Natural killer cell (primary cell): ENCODE measurements at regions not wholly inside any gene's neighbourhood (a gene's known extent, or its start where the extent isn't known, plus 50 kb on each side); places are given as distances from the start of the nearest gene placed in this dataset.

ENCODE experiments used
- ATAC-seq, 3 donors: fragments of 150-1000 bp in 2 of 3; fragments of 200-7000 bp in 1 of 3; cut with Tn5 transposase; 1 replicate in 1 of 3; 2 replicates in 2 of 3; pipeline ENCODE4 v1.10.0; 2021; ENCODE audit warnings: mild to moderate bottlenecking in 2 of 3, moderate library complexity in 2 of 3
- DNase-seq, 2 donors: peaks; one replicate each; pipeline versions ENCODE4 v3.0.0 to v3.0.0-alpha.2; 2013 to 2021; ENCODE audit warnings: mixed read lengths in 1 of 2
- H3K27ac ChIP-seq: one replicate; pipeline ENCODE4 v1.5.1; 2013; ENCODE audit warnings: mild to moderate bottlenecking, low read length
- H3K27me3 ChIP-seq: one replicate; pipeline ENCODE4 v1.6.1; 2013; ENCODE audit warnings: low read length; ENCODE audit not compliant: control insufficient read depth, insufficient read depth
- H3K36me3 ChIP-seq: one replicate; pipeline ENCODE4 v1.6.1; 2013; ENCODE audit warnings: low read length; ENCODE audit not compliant: control insufficient read depth, insufficient read depth
- H3K4me1 ChIP-seq: one replicate; pipeline ENCODE4 v1.6.1; 2013; ENCODE audit warnings: low read length; ENCODE audit not compliant: control insufficient read depth, insufficient read depth
- H3K4me3 ChIP-seq: one replicate; pipeline ENCODE4 v1.5.1; 2013; ENCODE audit warnings: low read length
- H3K9me3 ChIP-seq: one replicate; pipeline ENCODE4 v1.6.1; 2013; ENCODE audit warnings: low read length; ENCODE audit not compliant: control insufficient read depth, insufficient read depth
- H3K27ac Mint-ChIP-seq, 2 donors: one replicate each; pipeline ENCODE4 v1.8.0; 2022; ENCODE audit warnings: mild to moderate bottlenecking in 2 of 2, mixed read lengths in 2 of 2, moderate library complexity in 1 of 2
- H3K27me3 Mint-ChIP-seq, 2 donors: one replicate each; pipeline ENCODE4 v1.8.0; 2022; ENCODE audit warnings: low read depth in 2 of 2, mixed read lengths in 2 of 2
- H3K36me3 Mint-ChIP-seq: one replicate; pipeline ENCODE4 v1.8.0; 2022; ENCODE audit warnings: mixed read lengths
- H3K4me1 Mint-ChIP-seq, 2 donors: one replicate each; pipeline ENCODE4 v1.8.0; 2022; ENCODE audit warnings: mixed read lengths in 2 of 2
- H3K4me3 Mint-ChIP-seq: one replicate; pipeline ENCODE4 v1.8.0; 2022; ENCODE audit warnings: mild to moderate bottlenecking, moderate library complexity, mixed read lengths
- H3K9me3 Mint-ChIP-seq, 2 donors: one replicate each; pipeline ENCODE4 v1.8.0; 2022; ENCODE audit warnings: mixed read lengths in 2 of 2
- WGBS: methylation state at CpG from one replicate; pipeline ENCODE4 v1.1.7; 2013; ENCODE audit warnings: missing lambda C conversion rate; ENCODE audit not compliant: insufficient coverage; 5-methylcytosine and 5-hydroxymethylcytosine counted together
- intact Hi-C: fragments of 100-400 bp; cut with micrococcal nuclease; formaldehyde crosslinking; loops from one replicate; pipeline ENCODE4 v1.14.2; 2022
- TF ChIP-seq, protein P1 (sequence below): fragments of 200-600 bp; IDR thresholded peaks from one replicate; pipeline ENCODE4 v1.8.0; 2022; ENCODE audit warnings: antibody characterized with exemption

GRCh38 chr6:146915671-146916127 is 288.5 kb upstream of the STXBP5 start:
- no peak overlapping the region for H3K27ac Mint-ChIP-seq
- H3K4me3 ChIP-seq = no peak overlapping the region

DNA sequence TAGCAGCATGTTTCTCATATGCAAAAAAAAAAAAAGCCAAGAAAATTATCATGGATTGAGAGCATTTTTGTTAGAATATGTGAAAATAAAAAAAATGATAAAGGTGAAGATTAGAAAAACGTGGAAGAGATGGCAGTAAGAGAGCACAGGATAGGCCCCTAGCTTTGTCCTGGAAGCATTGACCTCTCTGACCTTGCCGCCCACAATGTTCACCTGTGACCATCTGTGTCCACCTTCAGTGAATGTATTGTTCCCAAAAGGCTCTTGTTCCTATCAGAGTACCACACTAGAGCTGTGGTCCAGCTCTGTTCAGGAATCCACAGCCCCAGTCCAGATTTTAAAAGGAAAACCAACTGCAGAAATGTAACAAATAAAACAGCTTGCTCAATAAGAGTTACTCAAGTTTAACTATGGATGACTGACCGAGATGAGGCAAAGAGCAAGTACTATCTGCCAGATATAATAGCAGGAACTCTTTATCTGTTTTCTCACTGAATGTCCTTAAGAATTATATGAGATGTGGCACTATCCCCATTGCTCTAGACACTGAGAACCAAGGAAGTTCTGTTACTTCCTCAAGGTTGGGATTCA is 287.7 kb upstream of the STXBP5 start:
- 88% methylated on average over 3 of the region's 3 CpGs for WGBS
- TF ChIP-seq, protein P1, sequence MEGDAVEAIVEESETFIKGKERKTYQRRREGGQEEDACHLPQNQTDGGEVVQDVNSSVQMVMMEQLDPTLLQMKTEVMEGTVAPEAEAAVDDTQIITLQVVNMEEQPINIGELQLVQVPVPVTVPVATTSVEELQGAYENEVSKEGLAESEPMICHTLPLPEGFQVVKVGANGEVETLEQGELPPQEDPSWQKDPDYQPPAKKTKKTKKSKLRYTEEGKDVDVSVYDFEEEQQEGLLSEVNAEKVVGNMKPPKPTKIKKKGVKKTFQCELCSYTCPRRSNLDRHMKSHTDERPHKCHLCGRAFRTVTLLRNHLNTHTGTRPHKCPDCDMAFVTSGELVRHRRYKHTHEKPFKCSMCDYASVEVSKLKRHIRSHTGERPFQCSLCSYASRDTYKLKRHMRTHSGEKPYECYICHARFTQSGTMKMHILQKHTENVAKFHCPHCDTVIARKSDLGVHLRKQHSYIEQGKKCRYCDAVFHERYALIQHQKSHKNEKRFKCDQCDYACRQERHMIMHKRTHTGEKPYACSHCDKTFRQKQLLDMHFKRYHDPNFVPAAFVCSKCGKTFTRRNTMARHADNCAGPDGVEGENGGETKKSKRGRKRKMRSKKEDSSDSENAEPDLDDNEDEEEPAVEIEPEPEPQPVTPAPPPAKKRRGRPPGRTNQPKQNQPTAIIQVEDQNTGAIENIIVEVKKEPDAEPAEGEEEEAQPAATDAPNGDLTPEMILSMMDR = no peak
- Mint-ChIP-seq H3K36me3 (no peaks in the 10 kb centered on the region), H3K27me3 (peaks cover 4 to 21% of the 10 kb centered on the region in 2 donors), H3K4me1 (peaks cover 0 to 5% of the 10 kb centered on the region in 2 donors), H3K27ac (no peak overlapping the region), H3K9me3 (no peaks in the 10 kb centered on the region), H3K4me3 (no peak overlapping the region)
- Histone ChIP-seq H3K4me3 (no peak overlapping the region), H3K4me1 (no peaks in the 10 kb centered on the region), H3K9me3 (no peaks in the 10 kb centered on the region), H3K27me3 (no peaks in the 10 kb centered on the region), H3K27ac (no peak overlapping the region), H3K36me3 (no peaks in the 10 kb centered on the region)
- intact Hi-C loops = no loop called here
- no peak for ATAC-seq
- no peak for DNase-seq

More at GRCh38 chr6:146915671-146916127, 288.5 kb upstream of the STXBP5 start:
- peaks cover 0 to 5% of the 10 kb centered on the region in 2 donors for H3K4me1 Mint-ChIP-seq
- intact Hi-C loops = no loop called here
- Histone ChIP-seq H3K9me3 (no peaks in the 10 kb centered on the region), H3K27ac (no peak overlapping the region), H3K4me1 (no peaks in the 10 kb centered on the region), H3K27me3 (no peaks in the 10 kb centered on the region), H3K36me3 (no peaks in the 10 kb centered on the region)
- no peaks in the 10 kb centered on the region for H3K9me3 Mint-ChIP-seq
- no peak overlapping the region for H3K4me3 Mint-ChIP-seq
- DNase-seq (no peak), ATAC-seq (no peak)
- TF ChIP-seq, protein P1 = no peak
- H3K27me3 Mint-ChIP-seq = peaks cover 4 to 21% of the 10 kb centered on the region in 2 donors
- no peaks in the 10 kb centered on the region for H3K36me3 Mint-ChIP-seq

- TF ChIP-seq, protein P1 = no peak
- Mint-ChIP-seq H3K27ac (no peak overlapping the region), H3K4me1 (peaks cover 0 to 5% of the 10 kb centered on the region in 2 donors), H3K9me3 (peaks cover 0 to 2% of the 10 kb centered on the region in 2 donors), H3K36me3 (no peaks in the 10 kb centered on the region), H3K4me3 (no peak overlapping the region), H3K27me3 (peaks cover 4 to 21% of the 10 kb centered on the region in 2 donors)
- 67% methylated on average over 5 of the region's 5 CpGs for WGBS
- DNase-seq (no peak), ATAC-seq (no peak)
- no peaks in the 10 kb centered on the region for H3K36me3 ChIP-seq
- no peaks in the 10 kb centered on the region for H3K4me1 ChIP-seq
- H3K9me3 ChIP-seq = no peaks in the 10 kb centered on the region
- H3K27ac ChIP-seq = no peak overlapping the region
- no peaks in the 10 kb centered on the region for H3K27me3 ChIP-seq
- no peak overlapping the region for H3K4me3 ChIP-seq
- intact Hi-C loops = no loop called here
These were observed 287.0 kb upstream of the STXBP5 start for GRCh38 chr6:146917182-146917581.

GRCh38 chr6:146917979-146918378 is 286.2 kb upstream of the STXBP5 start:
- Histone ChIP-seq H3K4me1 (no peaks in the 10 kb centered on the region), H3K27me3 (no peaks in the 10 kb centered on the region), H3K4me3 (no peak overlapping the region), H3K36me3 (no peaks in the 10 kb centered on the region), H3K27ac (no peak overlapping the region), H3K9me3 (no peaks in the 10 kb centered on the region)
- H3K27ac Mint-ChIP-seq = no peak overlapping the region
- TF ChIP-seq, protein P1 = no peak
- 91% methylated on average over 1 of the region's 1 CpG for WGBS
- DNase-seq (no peak), ATAC-seq (no peak)
- peaks cover 4 to 14% of the 10 kb centered on the region in 2 donors for H3K27me3 Mint-ChIP-seq
- no peak overlapping the region for H3K4me3 Mint-ChIP-seq
- peaks cover 0 to 2% of the 10 kb centered on the region in 2 donors for H3K9me3 Mint-ChIP-seq
- peaks cover 0 to 5% of the 10 kb centered on the region in 2 donors for H3K4me1 Mint-ChIP-seq
- intact Hi-C loops = no loop called here
- H3K36me3 Mint-ChIP-seq = no peaks in the 10 kb centered on the region
